ENCODE measurements at regions not wholly inside any gene's neighbourhood (a gene's known extent, or its start where the extent isn't known, plus 50 kb on each side); places are given as distances from the start of the nearest gene placed in this dataset.
A peak's percentile ranks its signal among the peaks of the same experiment; 100 is the strongest.

DNA sequence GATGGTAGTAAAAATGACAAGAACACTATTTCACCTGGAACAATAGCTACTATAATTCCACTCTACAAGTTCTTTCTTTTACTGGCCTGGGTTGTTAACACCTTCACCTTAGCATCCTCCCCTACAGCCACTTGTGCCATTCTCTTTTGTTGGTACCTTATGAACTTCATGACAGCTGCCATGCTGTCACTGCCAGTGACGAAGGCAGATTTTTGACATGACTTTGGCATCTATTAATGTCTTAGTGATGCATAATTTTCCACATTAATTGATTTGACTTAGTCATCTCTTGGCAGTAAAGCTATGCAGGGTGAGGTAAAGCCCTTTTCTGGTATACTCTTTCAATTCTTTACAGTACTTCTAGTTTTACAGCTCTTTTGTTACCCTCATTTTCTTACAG lies 207.9 kb downstream of the TANC2 start:
- no peak for FAIRE-seq
- no peak for DNase-seq (ENCODE audit: insufficient read length, low spot score)
- TF ChIP-seq POLR2A (IDR thresholded peaks at IDR 0.05; ENCODE audit: low read depth, low read length) (no peak), TAF1 (IDR thresholded peaks at IDR 0.05; ENCODE audit: low read depth, low read length) (no peak), POU2F2 (IDR thresholded peaks at IDR 0.05; ENCODE audit: low read depth, low read length) (no peak), SPI1 (IDR thresholded peaks at IDR 0.05; ENCODE audit: low read depth, low read length) (no peak), POLR2AphosphoS5 (IDR thresholded peaks at IDR 0.05; ENCODE audit: low read depth, low read length) (no peak), PAX5 (IDR thresholded peaks at IDR 0.05; ENCODE audit: insufficient read depth, low read length, severe bottlenecking) (no peak)

DNA sequence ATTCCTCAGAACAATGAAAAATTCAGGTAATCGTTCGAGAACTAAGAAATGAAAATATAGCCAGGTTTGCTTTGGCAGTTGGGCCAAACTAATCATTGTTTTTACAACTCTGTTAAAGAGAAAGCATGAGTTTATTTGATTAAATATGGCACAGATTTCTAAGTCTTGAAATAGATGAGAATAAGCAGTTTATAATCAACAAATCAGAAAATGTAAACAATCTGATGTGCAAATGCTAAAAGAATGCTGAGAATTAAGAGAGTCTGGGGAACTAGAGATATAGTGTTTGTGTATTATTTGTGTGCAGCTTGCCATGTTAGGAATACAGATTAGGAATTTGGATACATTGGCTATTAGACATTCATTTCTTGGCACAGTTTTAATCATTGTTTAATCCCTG lies 212.5 kb downstream of the TANC2 start:
- FAIRE-seq (no peak), DNase-seq (ENCODE audit: insufficient read length, low spot score) (no peak)
- TF ChIP-seq POLR2A (IDR thresholded peaks at IDR 0.05; ENCODE audit: low read depth, low read length) (no peak), POU2F2 (IDR thresholded peaks at IDR 0.05; ENCODE audit: low read depth, low read length) (no peak), TAF1 (IDR thresholded peaks at IDR 0.05; ENCODE audit: low read depth, low read length) (no peak), PAX5 (IDR thresholded peaks at IDR 0.05; ENCODE audit: insufficient read depth, low read length, severe bottlenecking) (no peak), SPI1 (IDR thresholded peaks at IDR 0.05; ENCODE audit: low read depth, low read length) (no peak), POLR2AphosphoS5 (IDR thresholded peaks at IDR 0.05; ENCODE audit: low read depth, low read length) (no peak)

DNA sequence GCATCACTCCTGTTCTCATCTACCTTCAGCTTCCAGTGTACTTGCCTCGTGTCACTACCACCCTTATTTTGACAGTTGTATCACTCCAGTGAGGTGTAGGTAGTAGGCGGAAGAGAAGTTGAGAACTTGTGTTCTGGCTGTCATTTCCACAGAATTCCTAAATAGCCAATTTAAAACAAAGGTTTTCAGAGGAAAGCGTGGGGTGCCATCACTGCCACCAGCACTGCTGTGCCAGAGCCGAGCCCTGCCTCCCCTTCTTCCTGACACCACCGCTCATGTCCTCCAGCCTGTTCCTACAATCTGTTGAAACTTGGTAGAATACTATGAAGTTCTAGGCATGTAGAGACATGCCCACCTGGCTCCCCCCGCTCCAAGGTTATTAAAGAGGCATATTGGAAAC lies 215.8 kb downstream of the TANC2 start:
- no peak for FAIRE-seq
- TF ChIP-seq PAX5 (IDR thresholded peaks at IDR 0.05; ENCODE audit: insufficient read depth, low read length, severe bottlenecking) (no peak), SPI1 (IDR thresholded peaks at IDR 0.05; ENCODE audit: low read depth, low read length) (no peak), POLR2AphosphoS5 (IDR thresholded peaks at IDR 0.05; ENCODE audit: low read depth, low read length) (no peak), POLR2A (IDR thresholded peaks at IDR 0.05; ENCODE audit: low read depth, low read length) (no peak), TAF1 (IDR thresholded peaks at IDR 0.05; ENCODE audit: low read depth, low read length) (no peak), POU2F2 (IDR thresholded peaks at IDR 0.05; ENCODE audit: low read depth, low read length) (no peak)
- no peak for DNase-seq (ENCODE audit: insufficient read length, low spot score)

DNA sequence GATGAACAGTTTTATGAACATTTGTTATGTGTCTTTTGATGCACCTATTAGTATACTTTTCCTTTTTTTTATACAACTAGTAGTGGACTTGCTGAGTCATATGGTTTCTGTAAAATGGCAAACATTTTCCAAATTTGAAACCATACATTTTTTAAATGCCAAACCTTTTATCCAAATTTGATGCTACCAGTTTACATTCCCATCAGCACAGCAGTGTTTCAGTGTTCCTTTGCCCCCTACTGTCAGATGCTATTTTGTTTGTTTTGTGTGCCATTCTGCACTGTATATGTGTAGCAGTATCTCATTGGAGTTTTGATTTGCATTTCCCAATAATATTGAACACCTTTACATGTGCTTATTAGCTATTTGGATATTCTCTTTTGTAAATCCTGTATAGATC lies 219.4 kb downstream of the TANC2 start:
- DNase-seq (ENCODE audit: insufficient read length, low spot score) = no peak
- no peak for FAIRE-seq
- TF ChIP-seq POU2F2 (IDR thresholded peaks at IDR 0.05; ENCODE audit: low read depth, low read length) = no peak
- no peak for TF ChIP-seq POLR2AphosphoS5 (IDR thresholded peaks at IDR 0.05; ENCODE audit: low read depth, low read length)
- no peak for TF ChIP-seq POLR2A (IDR thresholded peaks at IDR 0.05; ENCODE audit: low read depth, low read length)
- TF ChIP-seq PAX5 (IDR thresholded peaks at IDR 0.05; ENCODE audit: insufficient read depth, low read length, severe bottlenecking) = no peak
- TF ChIP-seq TAF1 (IDR thresholded peaks at IDR 0.05; ENCODE audit: low read depth, low read length) = no peak
- TF ChIP-seq SPI1 (IDR thresholded peaks at IDR 0.05; ENCODE audit: low read depth, low read length) = no peak

DNA sequence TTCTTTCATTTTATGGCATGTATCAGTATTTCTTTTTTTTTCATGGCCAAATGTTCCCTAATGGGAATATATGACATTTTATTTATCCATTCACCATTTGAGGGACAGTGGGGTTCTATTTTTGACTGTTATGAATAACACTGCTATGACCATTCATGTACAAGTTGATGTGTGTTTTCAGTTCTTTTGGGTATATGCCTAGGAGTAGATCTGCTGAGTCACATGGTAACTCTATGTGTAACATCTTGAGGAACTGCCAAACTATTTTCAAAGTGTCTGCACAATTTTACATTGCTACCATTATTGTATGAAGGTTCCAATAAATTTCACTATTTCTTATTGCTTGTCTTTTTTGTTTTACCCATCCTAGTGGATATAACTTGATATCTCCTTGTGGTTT lies 223.0 kb downstream of the TANC2 start:
- DNase-seq (ENCODE audit: insufficient read length, low spot score) = no peak
- peak; percentile 75 for FAIRE-seq

DNA sequence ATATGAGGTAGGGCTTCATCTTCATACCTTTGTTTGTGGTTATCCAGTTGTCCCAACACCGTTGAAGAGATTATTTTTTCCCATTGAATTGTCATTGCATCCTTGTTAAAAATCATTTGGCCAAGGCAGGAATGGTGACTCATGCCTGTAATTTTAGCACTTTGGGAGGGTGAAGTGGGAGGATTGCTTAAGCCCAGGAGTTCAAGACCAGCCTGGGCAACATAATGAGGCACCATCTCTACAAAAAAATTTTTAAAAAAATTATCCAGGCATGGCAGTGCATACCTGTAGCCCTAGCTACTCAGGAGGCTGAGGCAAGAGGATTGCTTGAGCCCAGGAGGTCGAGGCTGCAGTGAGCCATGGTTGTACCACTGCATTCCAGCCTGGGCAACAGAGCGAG lies 223.9 kb downstream of the TANC2 start:
- no peak for DNase-seq (ENCODE audit: insufficient read length, low spot score)
- no peak for TF ChIP-seq POU2F2 (IDR thresholded peaks at IDR 0.05; ENCODE audit: low read depth, low read length)
- no peak for TF ChIP-seq POLR2A (IDR thresholded peaks at IDR 0.05; ENCODE audit: low read depth, low read length)
- no peak for TF ChIP-seq POLR2AphosphoS5 (IDR thresholded peaks at IDR 0.05; ENCODE audit: low read depth, low read length)
- no peak for TF ChIP-seq PAX5 (IDR thresholded peaks at IDR 0.05; ENCODE audit: insufficient read depth, low read length, severe bottlenecking)
- TF ChIP-seq TAF1 (IDR thresholded peaks at IDR 0.05; ENCODE audit: low read depth, low read length) = no peak
- no peak for TF ChIP-seq SPI1 (IDR thresholded peaks at IDR 0.05; ENCODE audit: low read depth, low read length)
- no peak for FAIRE-seq

More for the DNA sequence above, 223.0 kb downstream of the TANC2 start:
- no peak for TF ChIP-seq POLR2AphosphoS5 (IDR thresholded peaks at IDR 0.05; ENCODE audit: low read depth, low read length)
- TF ChIP-seq PAX5 (IDR thresholded peaks at IDR 0.05; ENCODE audit: insufficient read depth, low read length, severe bottlenecking) = no peak
- TF ChIP-seq POLR2A (IDR thresholded peaks at IDR 0.05; ENCODE audit: low read depth, low read length) = no peak
- TF ChIP-seq TAF1 (IDR thresholded peaks at IDR 0.05; ENCODE audit: low read depth, low read length) = no peak
- TF ChIP-seq POU2F2 (IDR thresholded peaks at IDR 0.05; ENCODE audit: low read depth, low read length) = no peak
- TF ChIP-seq SPI1 (IDR thresholded peaks at IDR 0.05; ENCODE audit: low read depth, low read length) = no peak

DNA sequence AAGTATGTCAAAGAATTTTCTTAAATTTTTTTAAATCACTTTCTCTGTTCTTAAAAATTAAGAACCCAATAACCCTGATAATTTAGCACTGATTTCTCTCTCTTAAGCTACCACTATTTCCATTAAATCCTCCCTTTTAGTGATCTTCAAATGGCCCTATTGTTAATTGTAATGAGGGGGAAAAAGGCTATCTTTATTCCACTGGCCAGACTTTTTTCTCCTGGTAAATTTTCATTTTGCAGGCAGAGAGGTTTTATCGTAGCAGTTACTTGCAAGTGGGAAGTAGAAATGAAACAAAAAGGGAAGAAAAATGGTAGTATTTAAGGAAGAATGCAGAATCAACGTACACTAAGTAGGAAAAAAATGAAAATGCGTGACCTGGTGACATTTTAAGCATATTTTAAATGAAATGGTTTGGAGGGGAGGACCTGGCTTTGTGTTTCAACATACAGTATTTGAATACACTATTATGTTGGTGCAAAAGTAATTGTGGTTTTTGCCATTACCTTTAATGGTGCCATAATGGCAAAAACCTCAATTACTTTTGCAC lies 224.9 kb downstream of the TANC2 start:
- no peak for DNase-seq (ENCODE audit: insufficient read length, low spot score)
- no peak for TF ChIP-seq SPI1 (IDR thresholded peaks at IDR 0.05; ENCODE audit: low read depth, low read length)
- TF ChIP-seq TAF1 (IDR thresholded peaks at IDR 0.05; ENCODE audit: low read depth, low read length) = no peak
- no peak for TF ChIP-seq PAX5 (IDR thresholded peaks at IDR 0.05; ENCODE audit: insufficient read depth, low read length, severe bottlenecking)
- TF ChIP-seq POU2F2 (IDR thresholded peaks at IDR 0.05; ENCODE audit: low read depth, low read length) = no peak
- no peak for TF ChIP-seq POLR2AphosphoS5 (IDR thresholded peaks at IDR 0.05; ENCODE audit: low read depth, low read length)
- no peak for TF ChIP-seq POLR2A (IDR thresholded peaks at IDR 0.05; ENCODE audit: low read depth, low read length)
- FAIRE-seq = no peak

DNA sequence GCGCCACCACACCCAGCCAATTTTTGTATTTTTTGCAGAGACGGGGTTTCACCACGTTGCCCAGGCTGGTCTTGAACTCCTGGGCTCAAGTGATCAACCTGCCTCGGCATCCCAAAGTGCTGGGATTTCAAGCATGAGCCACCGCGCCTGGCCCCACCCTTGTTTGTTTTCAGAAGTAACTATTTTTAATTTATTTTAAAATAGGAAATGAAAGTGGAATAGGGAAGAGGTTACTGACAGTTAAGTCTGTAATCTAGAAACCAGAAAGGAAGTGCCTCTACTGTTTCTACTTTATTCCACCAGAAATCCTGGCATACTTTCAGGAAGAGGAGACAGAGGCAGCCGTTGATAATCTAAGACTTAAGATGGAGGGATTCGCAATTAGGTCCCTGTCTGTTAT lies 225.6 kb downstream of the TANC2 start:
- DNase-seq (ENCODE audit: insufficient read length, low spot score) (no peak), FAIRE-seq (no peak)
- peak; percentile 48; the same call in 1 of the 2 replicates for TF ChIP-seq SPI1 (IDR thresholded peaks at IDR 0.05; ENCODE audit: low read depth, low read length)
- no peak for TF ChIP-seq POLR2AphosphoS5 (IDR thresholded peaks at IDR 0.05; ENCODE audit: low read depth, low read length)

DNA sequence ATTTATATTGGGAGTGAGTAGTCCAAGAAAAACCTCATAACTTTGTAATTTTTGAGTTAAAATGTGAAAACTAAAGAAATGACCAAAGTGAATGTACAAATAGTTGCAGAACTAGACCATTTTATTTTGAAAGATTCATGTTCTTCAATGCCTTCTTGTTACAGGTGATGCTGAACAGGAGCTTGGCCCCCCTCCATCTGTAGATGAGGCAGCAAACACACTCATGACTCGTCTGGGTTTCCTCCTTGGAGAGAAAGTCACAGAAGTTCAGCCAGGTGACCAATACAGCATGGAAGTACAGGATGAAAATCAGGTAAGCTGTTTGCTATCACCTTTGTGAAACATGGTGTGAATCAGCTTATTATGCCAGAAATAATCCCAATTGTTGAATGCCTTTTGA lies 227.8 kb downstream of the TANC2 start:
- DNase-seq (ENCODE audit: insufficient read length, low spot score) (no peak), FAIRE-seq (no peak)
- TF ChIP-seq PAX5 (IDR thresholded peaks at IDR 0.05; ENCODE audit: insufficient read depth, low read length, severe bottlenecking) (no peak), POLR2AphosphoS5 (IDR thresholded peaks at IDR 0.05; ENCODE audit: low read depth, low read length) (no peak), POLR2A (IDR thresholded peaks at IDR 0.05; ENCODE audit: low read depth, low read length) (no peak), TAF1 (IDR thresholded peaks at IDR 0.05; ENCODE audit: low read depth, low read length) (no peak), POU2F2 (IDR thresholded peaks at IDR 0.05; ENCODE audit: low read depth, low read length) (no peak), SPI1 (IDR thresholded peaks at IDR 0.05; ENCODE audit: low read depth, low read length) (no peak)

DNA sequence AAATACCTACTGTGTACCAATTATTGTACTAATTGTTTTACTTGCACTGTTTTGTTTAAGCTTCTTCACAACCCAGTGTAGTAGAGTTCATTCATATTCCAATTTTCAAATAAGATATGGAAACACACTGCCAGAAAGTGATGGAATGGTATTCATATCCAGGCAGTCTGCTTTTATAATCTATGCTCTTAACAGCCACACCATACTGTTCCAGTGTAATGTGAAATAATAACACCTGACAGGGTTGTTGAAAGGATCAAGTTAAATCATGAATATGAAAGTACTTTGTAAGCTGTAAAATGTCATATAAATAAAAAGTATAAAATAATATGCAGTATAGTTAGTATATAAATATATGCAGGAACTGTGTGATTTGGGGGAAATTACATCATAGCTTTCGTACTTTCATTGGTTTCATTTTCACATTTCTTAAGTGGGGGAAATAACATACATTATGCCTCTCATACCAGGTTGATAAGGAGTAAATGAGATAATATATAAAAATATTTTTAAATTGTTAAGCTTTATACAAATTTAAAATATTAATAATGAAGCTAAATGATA lies 230.8 kb downstream of the TANC2 start:
- DNase-seq (ENCODE audit: insufficient read length, low spot score) (no peak), FAIRE-seq (no peak)
- no peak for TF ChIP-seq TAF1 (IDR thresholded peaks at IDR 0.05; ENCODE audit: low read depth, low read length)
- no peak for TF ChIP-seq POLR2A (IDR thresholded peaks at IDR 0.05; ENCODE audit: low read depth, low read length)
- TF ChIP-seq PAX5 (IDR thresholded peaks at IDR 0.05; ENCODE audit: insufficient read depth, low read length, severe bottlenecking) = no peak
- no peak for TF ChIP-seq POLR2AphosphoS5 (IDR thresholded peaks at IDR 0.05; ENCODE audit: low read depth, low read length)
- TF ChIP-seq POU2F2 (IDR thresholded peaks at IDR 0.05; ENCODE audit: low read depth, low read length) = no peak
- TF ChIP-seq SPI1 (IDR thresholded peaks at IDR 0.05; ENCODE audit: low read depth, low read length) = no peak
